GM10248 (cell line): ENCODE measurements at regions not wholly inside any gene's neighbourhood (a gene's known extent, or its start where the extent isn't known, plus 50 kb on each side); places are given as distances from the start of the nearest gene placed in this dataset.

Experiments
- CTCF ChIA-PET: fragments of 300-600 bp; sonication (Branson Sonifier 250); formaldehyde crosslinking; extraction: SDS; loops from one replicate; lab custom pipeline; 2021; ENCODE audit warnings: antibody characterized with exemption; lab: Yijun Ruan, JAX
- POLR2A ChIA-PET: fragments of 350-650 bp; sonication (Branson Sonifier 250); formaldehyde crosslinking; extraction: SDS; loops from one replicate; lab custom pipeline; 2020; ENCODE audit warnings: antibody characterized with exemption; lab: Yijun Ruan, JAX
- DNase-seq: peaks from one replicate; pipeline ENCODE4 v3.0.0; 2012; ENCODE audit errors: extremely low spot score
- CTCF ChIP-seq: IDR thresholded peaks from 2 replicates; pipeline ENCODE4 v1.5.1; 2012; ENCODE audit warnings: mild to moderate bottlenecking, low read depth; ENCODE audit errors: extremely low read depth, missing control alignments, control extremely low read depth

DNA sequence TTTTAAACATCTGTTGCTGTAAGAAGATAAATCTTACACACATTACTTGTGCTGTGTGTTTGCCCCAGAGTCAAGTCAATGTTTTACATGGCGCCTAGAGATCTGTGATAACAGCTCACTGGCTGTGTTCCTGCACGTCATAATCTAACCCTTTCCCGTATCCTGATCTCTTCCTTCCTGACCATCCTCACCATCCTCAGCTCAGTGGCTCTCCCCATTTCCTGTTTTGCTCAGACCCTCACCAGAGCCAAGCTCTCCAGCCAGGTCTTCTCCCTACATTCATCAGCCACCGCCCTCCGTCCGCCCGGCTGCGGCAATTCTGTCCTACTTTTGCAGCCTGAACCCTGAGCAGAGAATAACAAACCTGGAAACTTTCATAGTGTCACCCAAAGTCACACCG, 824.7 kb downstream of the USP25 start:
- DNase-seq: no peak
- CTCF ChIA-PET: no interaction called here
- POLR2A ChIA-PET: no interaction called here
- no peak for TF ChIP-seq CTCF

DNA sequence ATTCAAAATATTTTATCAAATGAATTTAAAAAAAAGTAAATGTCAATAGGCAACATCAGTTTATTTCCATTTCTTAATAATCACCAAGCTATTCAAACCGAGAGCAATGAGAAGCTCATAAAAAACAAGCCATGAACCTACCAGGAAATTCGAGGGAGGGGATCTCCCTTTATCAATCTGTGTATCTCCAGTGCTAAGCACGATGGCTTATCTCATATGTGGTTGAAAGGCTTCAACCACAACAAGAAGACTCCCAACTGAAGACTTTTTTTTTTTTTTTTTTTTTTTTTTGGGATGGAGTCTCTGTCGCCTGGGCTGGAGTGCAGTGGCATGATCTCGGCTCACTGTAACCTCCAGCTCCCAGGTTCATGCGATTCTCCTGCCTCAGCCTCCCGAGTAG, 833.3 kb downstream of the USP25 start:
- no peak for TF ChIP-seq CTCF
- DNase-seq: no peak
- ChIA-PET POLR2A (no interaction called here), CTCF (interaction anchor here (0.9 kb wide), 1 partner anchor 15 kb away, joined by 3 read pairs; no protein-coding TSS in a partner anchor)

GRCh38 chr21:16563795-16564194, 834.0 kb downstream of the USP25 start:
- POLR2A ChIA-PET: no interaction called here
- TF ChIP-seq CTCF: no peak
- DNase-seq: no peak
- CTCF ChIA-PET: interaction anchor here (0.9 kb wide), 1 partner anchor 16 kb away, joined by 3 read pairs; no protein-coding TSS in a partner anchor

GRCh38 chr21:16568244-16568643, 838.5 kb downstream of the USP25 start:
- TF ChIP-seq CTCF: no peak
- POLR2A ChIA-PET: no interaction called here
- CTCF ChIA-PET: interaction anchor here (1.3 to 1.4 kb wide), 2 partner anchors 11 kb away, joined by 3 read pairs; no protein-coding TSS in a partner anchor
- DNase-seq: no peak

DNA sequence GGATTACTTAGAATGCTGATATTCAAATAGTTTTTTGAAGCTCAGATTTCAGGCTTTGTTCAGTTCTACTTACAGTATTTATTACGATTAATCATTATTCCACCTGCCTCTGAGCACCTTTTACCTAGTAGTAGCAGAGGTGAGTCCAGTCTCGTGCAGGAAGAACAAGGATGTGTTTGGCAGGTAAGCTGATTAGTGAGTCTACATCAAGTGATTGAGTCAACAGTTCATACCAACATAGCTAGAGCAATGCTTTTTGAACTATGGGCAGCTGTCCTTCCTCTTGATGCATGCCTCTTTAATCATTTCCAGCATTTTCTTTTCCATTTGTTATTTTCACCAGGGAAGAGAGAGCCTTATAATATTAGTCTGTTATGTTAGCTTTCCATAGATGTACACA, 838.9 kb downstream of the USP25 start:
- no peak for TF ChIP-seq CTCF
- ChIA-PET POLR2A (no interaction called here), CTCF (interaction anchor here (1.3 to 1.4 kb wide), 2 partner anchors 11 kb away, joined by 3 read pairs; no protein-coding TSS in a partner anchor)
- DNase-seq: no peak

GRCh38 chr21:16569679-16570078, 839.9 kb downstream of the USP25 start:
- no peak for TF ChIP-seq CTCF
- DNase-seq: no peak
- CTCF ChIA-PET: no interaction called here
- POLR2A ChIA-PET: no interaction called here
